K562 (cell line): ENCODE measurements at regions not wholly inside any gene's neighbourhood (a gene's known extent, or its start where the extent isn't known, plus 50 kb on each side); places are given as distances from the start of the nearest gene placed in this dataset.

Source experiments
- ATAC-seq: fragments of 200-7000 bp; cut with Tn5 transposase; 3 replicates; pipeline ENCODE4 v1.9.1; 2020; ENCODE audit warnings: moderate library complexity
- BruUV-seq: library from RNA; stranded (reverse); fragments of 400-500 nt; replicated peaks from 2 replicates; lab custom pipeline; 2021; lab: Mats Ljungman, UMichigan
- CTCF ChIA-PET: fragments of 300-600 bp; formaldehyde crosslinking; extraction: SDS; loops from one replicate; lab custom pipeline; 2021; ENCODE audit warnings: low intra/inter-chr PET ratio; lab: Yijun Ruan, JAX
- POLR2A ChIA-PET: fragments of 300-600, 350-650 bp; sonication (Branson Sonifier 250); formaldehyde crosslinking; extraction: SDS; loops from one replicate; lab custom pipeline; 2021; ENCODE audit warnings: antibody characterized with exemption, inconsistent platforms; lab: Yijun Ruan, JAX
- DNase-seq, 4 experiments: peaks; one replicate each; pipeline versions ENCODE4 v3.0.0 to v3.0.0-alpha.2; 2011 to 2018; ENCODE audit warnings: low spot score in 3 of 4, mixed read lengths in 3 of 4; ENCODE audit errors: extremely low read depth in 1 of 4
- FAIRE-seq: peaks from 2 replicates; lab custom pipeline; 2011; peaks lifted over from hg19 to GRCh38; lab: Jason Lieb, UNC
- H2AFZ ChIP-seq: 2 replicates; pipeline ENCODE4 v1.6.0; 2011; ENCODE audit warnings: low read depth, low read length, control low read depth, inconsistent platforms
- H3K27ac ChIP-seq: fragments of 200-600 bp; 3 replicates; pipeline ENCODE4 v1.8.0; 2011; ENCODE audit warnings: low read depth, mild to moderate bottlenecking, control low read depth, inconsistent platforms, low read length, moderate library complexity, mixed read lengths; ENCODE audit errors: extremely low read depth
- H3K27me3 ChIP-seq, 2 experiments: fragments of 300-600 bp in 1 of 2; 2 replicates in 1 of 2; 3 replicates in 1 of 2; pipeline versions ENCODE4 v1.6.0 to v1.8.0; 2011; ENCODE audit warnings: inconsistent platforms in 2 of 2, low read length in 2 of 2, mild to moderate bottlenecking in 1 of 2, mixed read lengths in 1 of 2, moderate library complexity in 1 of 2; ENCODE audit not compliant: control insufficient read depth in 2 of 2, insufficient read depth in 2 of 2
- H3K36me3 ChIP-seq: fragments of 300-600 bp; 3 replicates; pipeline ENCODE4 v1.8.0; 2011; ENCODE audit warnings: mild to moderate bottlenecking, low read length, inconsistent platforms; ENCODE audit not compliant: control insufficient read depth, insufficient read depth
- H3K4me1 ChIP-seq, 2 experiments: fragments of 200-600 bp in 1 of 2; replicated peaks in 1 of 2; 2 replicates in 1 of 2; 3 replicates in 1 of 2; pipeline versions ENCODE4 v1.5.1 to v1.8.0; 2011; ENCODE audit warnings: inconsistent platforms in 2 of 2, low read length in 2 of 2, mild to moderate bottlenecking in 1 of 2, mixed read lengths in 1 of 2, moderate library complexity in 1 of 2; ENCODE audit not compliant: control insufficient read depth in 2 of 2, insufficient read depth in 2 of 2
- H3K4me2 ChIP-seq: 2 replicates; pipeline ENCODE4 v1.6.1; 2011; ENCODE audit warnings: low read length, control low read depth, inconsistent platforms, mixed read lengths; ENCODE audit not compliant: insufficient read depth
- H3K4me3 ChIP-seq: fragments of 200-600 bp; sonication (generic), shearing (Covaris generic); 2 replicates; pipeline ENCODE4 v1.5.1; 2016; ENCODE audit warnings: control low read depth, inconsistent platforms
- H3K79me2 ChIP-seq: fragments of 200-600 bp; 3 replicates; pipeline ENCODE4 v1.8.0; 2011; ENCODE audit warnings: low read length, inconsistent platforms; ENCODE audit not compliant: control insufficient read depth, insufficient read depth
- H3K9ac ChIP-seq, 2 experiments: 2 replicates each; pipeline versions ENCODE4 v1.6.0 to v1.6.1; 2011; ENCODE audit warnings: low read depth in 2 of 2, low read length in 2 of 2, control low read depth in 1 of 2, inconsistent platforms in 1 of 2, mild to moderate bottlenecking in 1 of 2, mixed read lengths in 1 of 2; ENCODE audit not compliant: insufficient read depth in 1 of 2
- H3K9me1 ChIP-seq: one replicate; pipeline ENCODE4 v1.6.0; 2011; ENCODE audit warnings: inconsistent platforms, mild to moderate bottlenecking, low read length, moderate library complexity; ENCODE audit not compliant: control insufficient read depth, insufficient read depth
- H3K9me3 ChIP-seq: replicated peaks from 2 replicates; pipeline ENCODE4 v1.5.1; 2011; ENCODE audit warnings: low read depth, low read length, inconsistent platforms; ENCODE audit not compliant: control insufficient read depth, insufficient read depth
- H4K20me1 ChIP-seq: replicated peaks from 2 replicates; pipeline ENCODE4 v1.6.1; 2011; ENCODE audit warnings: low read length, inconsistent platforms, mixed read lengths; ENCODE audit not compliant: control insufficient read depth, insufficient read depth
- CEBPB ChIP-seq: fragments of 450-650 bp; IDR thresholded peaks from 2 replicates; pipeline ENCODE4 v1.6.1; 2016; ENCODE audit warnings: missing genetic modification characterization, missing compliant biosample characterization
- CLOCK ChIP-seq: fragments of 250-450 bp; sonication (Bioruptor Pico); IDR thresholded peaks from 2 replicates; pipeline ENCODE4 v1.4.0; 2020; ENCODE audit warnings: mild to moderate bottlenecking, moderate library complexity, borderline replicate concordance
- HNRNPH1 ChIP-seq: fragments of 200-400 bp; formaldehyde crosslinking; optimal IDR thresholded peaks from 2 replicates; pipeline ENCODE3; 2017; ENCODE audit warnings: low read depth, mild to moderate bottlenecking, low read length, moderate library complexity
- SMAD1 ChIP-seq: fragments of 150-350 bp; IDR thresholded peaks from 2 replicates; pipeline ENCODE4 v1.6.1; 2014; ENCODE audit warnings: low read length, low read depth; ENCODE audit not compliant: partially characterized antibody
- SMAD4 ChIP-seq: fragments of 250-450 bp; sonication (Bioruptor Pico); conservative IDR thresholded peaks from 2 replicates; pipeline ENCODE4 v1.8.0; 2021; ENCODE audit warnings: inconsistent platforms, mild to moderate bottlenecking, moderate library complexity
- VEZF1 ChIP-seq: fragments of 200-800 bp; sonication (Bioruptor generic); IDR thresholded peaks from 2 replicates; pipeline ENCODE4 v1.6.1; 2017; ENCODE audit warnings: missing genetic modification characterization, missing compliant biosample characterization
- ZBTB40 ChIP-seq, 2 experiments: fragments of 450-650 bp in 1 of 2; sonication (generic) in 1 of 2; formaldehyde crosslinking in 1 of 2; IDR thresholded peaks; 2 replicates each; pipeline versions ENCODE4 v1.7.1 to v1.9.0; 2016 to 2022; ENCODE audit warnings: inconsistent platforms in 1 of 2, mild to moderate bottlenecking in 1 of 2, missing genetic modification reagents in 1 of 2
- ZNF197 ChIP-seq: fragments of 200-800 bp; sonication (Bioruptor generic); IDR thresholded peaks from 2 replicates; pipeline ENCODE4 v1.6.1; 2016; ENCODE audit warnings: low read depth, missing genetic modification characterization, missing compliant biosample characterization
- WGBS: fragments of 100-300 bp; shearing (Covaris generic); methylation state at CpG from one replicate; pipeline ENCODE4 v1.1.6; 2016; ENCODE audit warnings: low coverage, mixed read lengths; ENCODE audit not compliant: insufficient coverage; ENCODE audit errors: missing lambda C conversion rate; 5-methylcytosine and 5-hydroxymethylcytosine counted together
- in situ Hi-C: fragments of 300-500 bp; cut with MboI; formaldehyde crosslinking; loops from 4 replicates; pipeline ENCODE4 v1.15.0; 2018; ENCODE audit warnings: inconsistent platforms, mixed read lengths
- intact Hi-C: fragments of 100-400 bp; cut with micrococcal nuclease; formaldehyde crosslinking; loops from 2 replicates; pipeline ENCODE4 v1.14.2; 2022

- Histone ChIP-seq H3K4me3 (no peak overlapping the region), H2AFZ (no peak overlapping the region), H4K20me1 (no peaks in the 10 kb centered on the region), H3K79me2 (no peaks in the 10 kb centered on the region), H3K4me2 (no peak overlapping the region), H3K9ac (no peak overlapping the region), H3K27me3 (no peaks in the 10 kb centered on the region), H3K27ac (no peak overlapping the region), H3K9me3 (no peaks in the 10 kb centered on the region), H3K9me1 (no peaks in the 10 kb centered on the region), H3K4me1 (no peaks in the 10 kb centered on the region), H3K36me3 (no peaks in the 10 kb centered on the region)
- 0% methylated on average over 3 of the region's 5 CpGs for WGBS
- no TSS peak for BruUV-seq
- CTCF ChIA-PET = no interaction called here
- no peak for FAIRE-seq
- intact Hi-C loops (no loop called here), in situ Hi-C loops (no loop called here)
- no peak for DNase-seq
- no peak for ATAC-seq
- POLR2A ChIA-PET = no interaction called here
- no peak for TF ChIP-seq CEBPB (tag)
- no peak for TF ChIP-seq ZNF197 (CRISPR knock-in tag)
- no peak for TF ChIP-seq ZBTB40 (IDR thresholded peaks at IDR 0.05)
- no peak for TF ChIP-seq ZBTB40 (CRISPR knock-in tag; IDR thresholded peaks at IDR 0.05)
- no peak for TF ChIP-seq VEZF1 (CRISPR knock-in tag)
- no peak for TF ChIP-seq CLOCK (CRISPR knock-in tag)
- TF ChIP-seq SMAD4 (CRISPR knock-in tag) = no peak
- TF ChIP-seq SMAD1 = no peak
- TF ChIP-seq HNRNPH1 = no peak
These were observed 301.5 kb upstream of the TFPI start for GRCh38 chr2:187855689-187856088.
